ENCODE measurements at regions not wholly inside any gene's neighbourhood (a gene's known extent, or its start where the extent isn't known, plus 50 kb on each side); places are given as distances from the start of the nearest gene placed in this dataset.

GRCh38 chr21:37967036-37967435 is 50.8 kb upstream of the KCNJ6 start:
- DNase-seq (ENCODE audit: low read depth in 2 of 2), result no peak

- no peak for DNase-seq (ENCODE audit: low read depth in 2 of 2)
Observed at GRCh38 chr21:37968744-37969143, 52.5 kb upstream of the KCNJ6 start.

GRCh38 chr21:37970548-37970947 is 54.3 kb upstream of the KCNJ6 start:
- no peak for DNase-seq (ENCODE audit: low read depth in 2 of 2)

- no peak for DNase-seq (ENCODE audit: low read depth in 2 of 2)
Observed at GRCh38 chr21:37971390-37971950, 55.2 kb upstream of the KCNJ6 start.

- no peak for DNase-seq (ENCODE audit: low read depth in 2 of 2)
Observed at GRCh38 chr21:37974081-37974480, 57.8 kb upstream of the KCNJ6 start.

GRCh38 chr21:37982496-37983318 is 66.5 kb upstream of the KCNJ6 start:
- DNase-seq (ENCODE audit: low read depth in 2 of 2), result no peak

- no peak for DNase-seq (ENCODE audit: low read depth in 2 of 2)
Observed at GRCh38 chr21:37983336-37984095, 67.3 kb upstream of the KCNJ6 start.

GRCh38 chr21:37984416-37984815 is 68.2 kb upstream of the KCNJ6 start:
- DNase-seq (ENCODE audit: low read depth in 2 of 2), result no peak

GRCh38 chr21:37986000-37986399 is 69.7 kb upstream of the KCNJ6 start:
- no peak for DNase-seq (ENCODE audit: low read depth in 2 of 2)

GRCh38 chr21:37986751-37987399 is 70.6 kb upstream of the KCNJ6 start:
- no peak for DNase-seq (ENCODE audit: low read depth in 2 of 2)

GRCh38 chr21:37987668-37988067 is 71.4 kb upstream of the KCNJ6 start:
- DNase-seq (ENCODE audit: low read depth in 2 of 2), result no peak

- no peak for DNase-seq (ENCODE audit: low read depth in 2 of 2)
Observed at GRCh38 chr21:37993071-37993470, 76.8 kb upstream of the KCNJ6 start.

GRCh38 chr21:37994211-37994610 is 78.0 kb upstream of the KCNJ6 start:
- DNase-seq (ENCODE audit: low read depth in 2 of 2), result no peak

GRCh38 chr21:38012672-38013071 is 96.4 kb upstream of the KCNJ6 start:
- no peak for DNase-seq (ENCODE audit: low read depth in 2 of 2)

- no peak for DNase-seq (ENCODE audit: low read depth in 2 of 2)
Observed at GRCh38 chr21:38013741-38014140, 97.5 kb upstream of the KCNJ6 start.

GRCh38 chr21:38014298-38014697 is 98.0 kb upstream of the KCNJ6 start:
- DNase-seq (ENCODE audit: low read depth in 2 of 2), result no peak

GRCh38 chr21:38027901-38028498 is 111.7 kb upstream of the KCNJ6 start:
- DNase-seq (ENCODE audit: low read depth in 2 of 2), result no peak

GRCh38 chr21:38032082-38032801 is 116.0 kb upstream of the KCNJ6 start:
- no peak for DNase-seq (ENCODE audit: low read depth in 2 of 2)

GRCh38 chr21:38036016-38036415 is 119.8 kb upstream of the KCNJ6 start:
- DNase-seq (ENCODE audit: low read depth in 2 of 2), result no peak

GRCh38 chr21:38037416-38037815 is 121.2 kb upstream of the KCNJ6 start:
- DNase-seq (ENCODE audit: low read depth in 2 of 2), result no peak

- DNase-seq (ENCODE audit: low read depth in 2 of 2), result no peak
Observed at GRCh38 chr21:38039369-38039768, 123.1 kb upstream of the KCNJ6 start.
